Lower leg skin (tissue), 4 donors: ENCODE measurements at regions not wholly inside any gene's neighbourhood (a gene's known extent, or its start where the extent isn't known, plus 50 kb on each side); places are given as distances from the start of the nearest gene placed in this dataset.

Experiments
- DNase-seq, 2 donors: peaks; one replicate each; pipeline ENCODE4 v3.0.0-alpha.2; 2019; ENCODE audit warnings: low spot score in 2 of 2
- H3K4me3 ChIP-seq: fragments of 200-600 bp; sonication (generic); 2 replicates; pipeline ENCODE4 v1.5.1; 2017; ENCODE audit warnings: mild to moderate bottlenecking, low read depth; ENCODE audit not compliant: poor library complexity, severe bottlenecking
- POLR2A ChIP-seq, 2 donors: fragments of 450-650 bp; IDR thresholded peaks; one replicate each; pipeline ENCODE4 v1.6.1; 2016 to 2017; ENCODE audit warnings: antibody characterized with exemption in 2 of 2, mild to moderate bottlenecking in 1 of 2, moderate library complexity in 1 of 2
- WGBS, 2 donors: methylation state at CpG; one replicate each; pipeline ENCODE4 v1.1.5; 2018; 5-methylcytosine and 5-hydroxymethylcytosine counted together
- intact Hi-C: fragments of 100-400 bp; cut with DNase I; formaldehyde crosslinking; loops from one replicate; pipeline ENCODE4 v1.15.0; 2023; ENCODE audit warnings: low total_unique reads
- TF ChIP-seq, protein P1 (sequence below), 3 donors: fragments of 450-650 bp; IDR thresholded peaks; one replicate each; pipeline ENCODE4 v1.5.1; 2016; ENCODE audit warnings: antibody characterized with exemption in 3 of 3, mild to moderate bottlenecking in 3 of 3, moderate library complexity in 2 of 3

DNA sequence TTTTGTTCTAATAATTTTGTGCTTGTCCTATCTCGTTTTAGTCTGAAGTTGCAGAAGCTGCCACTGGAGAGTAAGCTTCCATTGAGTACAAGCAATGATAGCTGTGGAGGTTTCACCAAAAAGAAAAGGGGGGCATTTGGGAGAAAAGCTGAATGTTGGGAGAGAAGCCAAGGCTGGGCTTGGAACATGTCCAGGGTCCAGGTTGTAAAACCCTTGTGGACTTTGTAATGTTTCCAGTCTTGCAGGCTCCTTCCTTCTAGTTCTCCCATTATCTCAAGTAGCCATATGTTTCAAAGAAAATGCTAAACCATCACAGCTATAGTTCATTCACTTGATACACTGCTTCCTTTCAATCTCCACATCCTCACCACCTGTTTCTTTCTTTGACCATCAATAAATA, 880.2 kb downstream of the NLGN4Y start:
- WGBS, 2 donors = 57% methylated on average over 1 of the region's 1 CpG; no CpG with 5 or more reads in 1 of the 2 donors
- intact Hi-C loops = no loop called here
- TF ChIP-seq, protein P1, sequence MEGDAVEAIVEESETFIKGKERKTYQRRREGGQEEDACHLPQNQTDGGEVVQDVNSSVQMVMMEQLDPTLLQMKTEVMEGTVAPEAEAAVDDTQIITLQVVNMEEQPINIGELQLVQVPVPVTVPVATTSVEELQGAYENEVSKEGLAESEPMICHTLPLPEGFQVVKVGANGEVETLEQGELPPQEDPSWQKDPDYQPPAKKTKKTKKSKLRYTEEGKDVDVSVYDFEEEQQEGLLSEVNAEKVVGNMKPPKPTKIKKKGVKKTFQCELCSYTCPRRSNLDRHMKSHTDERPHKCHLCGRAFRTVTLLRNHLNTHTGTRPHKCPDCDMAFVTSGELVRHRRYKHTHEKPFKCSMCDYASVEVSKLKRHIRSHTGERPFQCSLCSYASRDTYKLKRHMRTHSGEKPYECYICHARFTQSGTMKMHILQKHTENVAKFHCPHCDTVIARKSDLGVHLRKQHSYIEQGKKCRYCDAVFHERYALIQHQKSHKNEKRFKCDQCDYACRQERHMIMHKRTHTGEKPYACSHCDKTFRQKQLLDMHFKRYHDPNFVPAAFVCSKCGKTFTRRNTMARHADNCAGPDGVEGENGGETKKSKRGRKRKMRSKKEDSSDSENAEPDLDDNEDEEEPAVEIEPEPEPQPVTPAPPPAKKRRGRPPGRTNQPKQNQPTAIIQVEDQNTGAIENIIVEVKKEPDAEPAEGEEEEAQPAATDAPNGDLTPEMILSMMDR (IDR thresholded peaks at IDR 0.05) = no peak
- no peak for TF ChIP-seq POLR2A (IDR thresholded peaks at IDR 0.05)
- DNase-seq = no peak
- H3K4me3 ChIP-seq = no peak overlapping the region

- TF ChIP-seq, protein P1 (IDR thresholded peaks at IDR 0.05) = no peak
- no peak for TF ChIP-seq POLR2A (IDR thresholded peaks at IDR 0.05)
- WGBS, 2 donors = 83% methylated on average over 1 of the region's 1 CpG; no CpG with 5 or more reads in 1 of the 2 donors
- no peak overlapping the region for H3K4me3 ChIP-seq
- no peak for DNase-seq
- intact Hi-C loops = no loop called here
These were observed 890.8 kb downstream of the NLGN4Y start for GRCh38 chrY:15415165-15415564.

GRCh38 chrY:15418613-15419012, 894.3 kb downstream of the NLGN4Y start:
- intact Hi-C loops = no loop called here
- no peak overlapping the region for H3K4me3 ChIP-seq
- no peak for DNase-seq
- no peak for TF ChIP-seq POLR2A (IDR thresholded peaks at IDR 0.05)
- TF ChIP-seq, protein P1 (IDR thresholded peaks at IDR 0.05) = no peak

GRCh38 chrY:15424665-15425132, 900.4 kb downstream of the NLGN4Y start:
- peak overlapping the region; percentile 9 for H3K4me3 ChIP-seq
- intact Hi-C loops = no loop called here
- no peak for DNase-seq
- no peak for TF ChIP-seq POLR2A (IDR thresholded peaks at IDR 0.05)
- TF ChIP-seq, protein P1 (IDR thresholded peaks at IDR 0.05) = no peak
- WGBS, 2 donors = 2% methylated on average over 6 of the region's 6 CpGs; no CpG with 5 or more reads in 1 of the 2 donors

DNA sequence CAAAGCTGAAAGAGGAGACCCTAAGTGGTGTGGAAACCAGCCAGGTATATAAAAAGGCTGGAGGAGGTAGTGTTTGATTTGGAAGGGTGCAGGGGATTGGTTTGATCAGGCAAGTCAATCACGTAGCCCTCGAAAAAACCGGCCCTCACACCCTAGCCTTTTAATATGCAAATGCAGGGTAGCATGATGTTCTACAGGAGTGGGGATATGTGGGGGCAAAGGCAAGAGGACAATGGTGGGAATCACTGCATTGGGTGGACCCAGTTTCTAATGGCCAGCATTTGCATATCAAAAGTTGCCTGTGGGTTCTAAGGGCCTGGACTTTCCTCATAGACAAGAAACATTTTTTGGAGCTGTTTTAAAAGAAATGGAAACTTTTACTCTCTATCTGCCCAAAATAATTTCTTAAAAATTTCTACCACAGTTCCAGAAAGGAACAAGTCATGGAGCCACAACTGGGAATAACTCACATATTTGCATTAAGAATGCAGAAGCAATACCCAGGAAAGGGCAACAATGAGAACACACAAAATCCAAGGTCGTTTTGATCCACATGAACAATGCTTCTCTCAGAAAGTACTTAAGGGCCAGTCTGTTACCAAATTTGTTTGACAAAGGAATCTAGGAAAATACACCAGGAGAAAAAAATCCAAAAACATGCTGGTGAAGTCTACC, 915.8 kb downstream of the NLGN4Y start:
- whole genome bisulfite sequencing, 2 donors = 85% methylated on average over 4 of the region's 4 CpGs; no CpG with 5 or more reads in 1 of the 2 donors
- intact Hi-C loops = no loop called here
- DNase-seq = no peak
- H3K4me3 ChIP-seq = no peak overlapping the region
- TF ChIP-seq, protein P1 (IDR thresholded peaks at IDR 0.05) = no peak
- TF ChIP-seq POLR2A (IDR thresholded peaks at IDR 0.05) = no peak
